Calu3 (cell line): ENCODE measurements at regions not wholly inside any gene's neighbourhood (a gene's known extent, or its start where the extent isn't known, plus 50 kb on each side); places are given as distances from the start of the nearest gene placed in this dataset.

Source experiments
- BruUV-seq: library from RNA; stranded (reverse); fragments of 400-500 nt; replicated peaks from 2 replicates; lab custom pipeline; 2021; lab: Mats Ljungman, UMichigan
- CTCF ChIA-PET: fragments of 300-600 bp; sonication (Branson Sonifier 250); formaldehyde crosslinking; loops from one replicate; lab custom pipeline; 2022; ENCODE audit warnings: antibody characterized with exemption; lab: Charles Lee
- DNase-seq: peaks from one replicate; pipeline ENCODE4 v3.0.0; 2022
- H3K27ac Mint-ChIP-seq: one replicate; pipeline ENCODE4 v1.8.0; 2022; ENCODE audit warnings: mixed read lengths; ENCODE audit not compliant: unreplicated experiment
- H3K27me3 Mint-ChIP-seq: one replicate; pipeline ENCODE4 v1.8.0; 2022; ENCODE audit warnings: mixed read lengths; ENCODE audit not compliant: unreplicated experiment
- H3K36me3 Mint-ChIP-seq: one replicate; pipeline ENCODE4 v1.8.0; 2022; ENCODE audit warnings: mild to moderate bottlenecking, moderate library complexity, mixed read lengths; ENCODE audit not compliant: insufficient read depth, unreplicated experiment
- H3K4me1 Mint-ChIP-seq: one replicate; pipeline ENCODE4 v1.8.0; 2022; ENCODE audit warnings: mild to moderate bottlenecking, low read depth, mixed read lengths; ENCODE audit not compliant: unreplicated experiment
- H3K4me3 Mint-ChIP-seq: one replicate; pipeline ENCODE4 v1.8.0; 2022; ENCODE audit warnings: mild to moderate bottlenecking, low read depth, moderate library complexity, mixed read lengths; ENCODE audit not compliant: unreplicated experiment
- H3K9me3 Mint-ChIP-seq: one replicate; pipeline ENCODE4 v1.8.0; 2022; ENCODE audit warnings: low read depth, mixed read lengths; ENCODE audit not compliant: unreplicated experiment
- CTCF ChIP-seq: fragments of 200-600 bp; IDR thresholded peaks from one replicate; pipeline ENCODE4 v1.8.0; 2022; ENCODE audit warnings: antibody characterized with exemption; ENCODE audit not compliant: unreplicated experiment
- intact Hi-C: fragments of 100-400 bp; cut with micrococcal nuclease; formaldehyde crosslinking; loops from one replicate; pipeline ENCODE4 v1.10.0; 2022; ENCODE audit not compliant: unreplicated experiment

- TF ChIP-seq CTCF: no peak
- intact Hi-C loops: no loop called here
- no peaks in the 10 kb centered on the region for H3K27me3 Mint-ChIP-seq
- H3K4me3 Mint-ChIP-seq: no peak overlapping the region
- CTCF ChIA-PET: no interaction called here
- no TSS peak for BruUV-seq
- no peaks in the 10 kb centered on the region for H3K4me1 Mint-ChIP-seq
- H3K9me3 Mint-ChIP-seq: peaks cover 12% of the 10 kb centered on the region
- no peaks in the 10 kb centered on the region for H3K36me3 Mint-ChIP-seq
- no peak overlapping the region for H3K27ac Mint-ChIP-seq
- no peak for DNase-seq
Measured at GRCh38 chr21:19420565-19420964, 1017.0 kb upstream of the TMPRSS15 start.

- no TSS peak for BruUV-seq
Measured at GRCh38 chr21:19433623-19434022, 1030.0 kb upstream of the TMPRSS15 start.

GRCh38 chr21:19440792-19441655 is 1037.4 kb upstream of the TMPRSS15 start:
- Mint-ChIP-seq H3K27ac (no peak overlapping the region), H3K4me3 (no peak overlapping the region), H3K4me1 (no peaks in the 10 kb centered on the region), H3K27me3 (no peaks in the 10 kb centered on the region), H3K9me3 (peaks cover 5% of the 10 kb centered on the region), H3K36me3 (no peaks in the 10 kb centered on the region)
- no peak for TF ChIP-seq CTCF
- DNase-seq: no peak
- no TSS peak for BruUV-seq
- CTCF ChIA-PET: no interaction called here
- intact Hi-C loops: no loop called here

More at GRCh38 chr21:19433623-19434022, 1030.0 kb upstream of the TMPRSS15 start:
- Mint-ChIP-seq H3K36me3 (no peaks in the 10 kb centered on the region), H3K27me3 (no peaks in the 10 kb centered on the region), H3K4me3 (no peak overlapping the region), H3K27ac (no peak overlapping the region), H3K4me1 (no peaks in the 10 kb centered on the region), H3K9me3 (peaks cover 11% of the 10 kb centered on the region)
- DNase-seq: no peak
- no peak for TF ChIP-seq CTCF
- CTCF ChIA-PET: no interaction called here
- intact Hi-C loops: no loop called here

GRCh38 chr21:19458295-19458694 is 1054.7 kb upstream of the TMPRSS15 start:
- Mint-ChIP-seq H3K4me3 (no peak overlapping the region), H3K36me3 (no peaks in the 10 kb centered on the region), H3K27me3 (no peaks in the 10 kb centered on the region), H3K4me1 (no peaks in the 10 kb centered on the region), H3K9me3 (peaks cover 9% of the 10 kb centered on the region), H3K27ac (no peak overlapping the region)
- TF ChIP-seq CTCF: no peak
- CTCF ChIA-PET: no interaction called here
- no peak for DNase-seq
- no TSS peak for BruUV-seq
- intact Hi-C loops: no loop called here
